Adrenal gland (tissue), 9 donors: ENCODE measurements at regions not wholly inside any gene's neighbourhood (a gene's known extent, or its start where the extent isn't known, plus 50 kb on each side); places are given as distances from the start of the nearest gene placed in this dataset.

Experiments used
- DNase-seq, 7 donors: peaks; one replicate each; pipeline ENCODE4 v3.0.0-alpha.2; 2019 to 2020
- H3K27ac ChIP-seq, 5 donors: fragments of 200-600 bp; sonication (generic) in 4 of 5; 1 replicate in 3 of 5; 2 replicates in 2 of 5; pipeline versions ENCODE4 v1.5.1 to v1.8.0; 2016 to 2020; ENCODE audit warnings: mild to moderate bottlenecking in 1 of 5
- H3K27me3 ChIP-seq: fragments of 200-600 bp; 2 replicates; pipeline ENCODE4 v1.8.0; 2021
- H3K36me3 ChIP-seq, 2 donors: fragments of 200-600 bp; replicated peaks in 1 of 2; 1 replicate in 1 of 2; 2 replicates in 1 of 2; pipeline versions ENCODE4 v1.5.1 to v1.8.0; 2018 to 2022
- H3K4me1 ChIP-seq, 2 donors: fragments of 200-600 bp; replicated peaks in 1 of 2; 1 replicate in 1 of 2; 2 replicates in 1 of 2; pipeline versions ENCODE4 v1.5.1 to v1.8.0; 2018 to 2021
- H3K4me3 ChIP-seq, 4 donors: fragments of 200-600 bp; sonication (generic) in 3 of 4; one replicate each; pipeline ENCODE4 v1.5.1; 2016 to 2018
- H3K9me3 ChIP-seq, 3 donors: fragments of 200-600 bp; sonication (generic) in 1 of 3; replicated peaks in 1 of 3; 1 replicate in 2 of 3; 2 replicates in 1 of 3; pipeline versions ENCODE4 v1.5.1 to v1.8.0; 2016 to 2021
- CTCF ChIP-seq, 6 experiments: fragments of 450-650 bp in 4 of 6; fragments of 200-600 bp in 2 of 6; sonication (generic) in 1 of 6; IDR thresholded peaks; 1 replicate in 5 of 6; 2 replicates in 1 of 6; pipeline versions ENCODE4 v1.5.1 to v1.8.0; 2016 to 2021; ENCODE audit warnings: antibody characterized with exemption in 6 of 6, mild to moderate bottlenecking in 2 of 6, moderate library complexity in 1 of 6
- POLR2A ChIP-seq, 2 donors: fragments of 450-650 bp; IDR thresholded peaks; one replicate each; pipeline ENCODE4 v1.6.1; 2017; ENCODE audit warnings: antibody characterized with exemption in 2 of 2, mild to moderate bottlenecking in 2 of 2, moderate library complexity in 1 of 2
- WGBS, 4 donors: extraction: QIAGEN DNeasy Blood & Tissue Kit in 2 of 4; methylation state at CpG; one replicate each; pipeline versions ENCODE4 v1.1.5 to v1.1.7; 2013 to 2017; 5-methylcytosine and 5-hydroxymethylcytosine counted together
- intact Hi-C, 2 donors: fragments of 100-400 bp; cut with DNase I; formaldehyde crosslinking; loops; one replicate each; pipeline versions ENCODE4 v1.14.1 to v1.15.0; 2022 to 2023
- donor health status: healthy with polysubstance abuse.
- donor health status: Bipolar disorder and iron deficiency.
- donor health status: DM: yes; HTN: yes; CAD: no.
- donor health status: DM: no; HTN: no; CAD: no.
- donor health status: DM: no; HTN: no; CAD: no.

DNA sequence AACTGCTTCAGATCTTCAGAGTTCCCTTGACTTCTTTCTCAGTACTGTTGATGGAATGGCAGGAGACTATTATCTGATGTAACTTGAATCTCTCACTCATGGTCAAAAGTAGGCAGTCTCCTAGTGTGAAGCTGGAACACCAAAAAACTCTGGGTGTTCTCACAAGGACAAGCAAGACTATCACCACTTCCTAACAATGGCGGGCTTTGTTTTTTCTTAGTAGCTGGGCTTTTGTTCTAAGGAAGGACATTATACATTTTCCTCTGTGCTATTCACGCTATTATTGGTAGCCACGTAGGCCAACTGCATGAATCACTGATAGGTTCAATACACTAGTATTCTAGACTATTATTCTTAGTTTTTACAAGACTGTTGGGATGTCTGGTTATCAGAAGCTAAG lies 67.7 kb upstream of the ATG10 start:
- Histone ChIP-seq H3K27me3 (no peaks in the 10 kb centered on the region), H3K36me3 (no peaks in the 10 kb centered on the region), H3K27ac (no peak overlapping the region), H3K4me1 (no peaks in the 10 kb centered on the region), H3K4me3 (no peak overlapping the region), H3K9me3 (no peaks in the 10 kb centered on the region)
- intact Hi-C loops = no loop called here
- no peak for DNase-seq
- TF ChIP-seq CTCF (IDR thresholded peaks at IDR 0.05) (no peak), POLR2A (IDR thresholded peaks at IDR 0.05) (no peak)
- WGBS, 4 donors = 92 to 96% (median 94%) methylated on average over 3 of the region's 3 CpGs

DNA sequence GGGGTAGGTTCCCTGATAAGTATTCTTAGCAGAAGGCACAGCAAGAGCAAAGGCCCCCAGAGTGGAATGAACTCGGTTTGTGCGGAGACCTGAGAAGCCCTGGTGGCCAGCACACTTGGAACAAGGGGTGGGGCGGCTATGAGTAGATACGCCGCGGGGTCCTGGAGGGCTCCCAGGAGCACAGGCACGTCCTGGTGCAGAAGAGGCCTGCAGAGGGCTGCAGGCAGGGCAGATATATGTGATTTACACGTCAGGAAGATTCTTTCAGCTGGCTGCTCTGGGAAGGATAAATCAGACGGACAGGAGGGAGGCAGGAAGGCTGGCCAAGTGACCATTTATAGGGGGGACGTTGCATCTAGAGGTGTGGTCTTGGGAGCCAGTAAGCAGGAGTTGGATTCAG lies 70.2 kb upstream of the ATG10 start:
- TF ChIP-seq POLR2A (IDR thresholded peaks at IDR 0.05) (no peak), CTCF (IDR thresholded peaks at IDR 0.05) (no peak)
- H3K9me3 ChIP-seq = no peaks in the 10 kb centered on the region
- no peaks in the 10 kb centered on the region for H3K36me3 ChIP-seq
- intact Hi-C loops = no loop called here
- H3K27me3 ChIP-seq = no peaks in the 10 kb centered on the region
- no peak overlapping the region for H3K4me3 ChIP-seq
- no peak for DNase-seq
- WGBS, 4 donors = 69 to 76% (median 74%) methylated on average over 7 to 10 of the region's 10 CpGs
- no peaks in the 10 kb centered on the region for H3K4me1 ChIP-seq
- H3K27ac ChIP-seq = no peak overlapping the region

GRCh38 chr5:81899123-81899522 lies 72.7 kb upstream of the ATG10 start:
- intact Hi-C loops = no loop called here
- TF ChIP-seq POLR2A (IDR thresholded peaks at IDR 0.05) (no peak), CTCF (IDR thresholded peaks at IDR 0.05) (no peak)
- H3K9me3 ChIP-seq = no peaks in the 10 kb centered on the region
- DNase-seq = no peak
- no peaks in the 10 kb centered on the region for H3K27me3 ChIP-seq
- WGBS, 4 donors = 80 to 90% (median 85%) methylated on average over 2 of the region's 2 CpGs
- no peaks in the 10 kb centered on the region for H3K4me1 ChIP-seq
- no peaks in the 10 kb centered on the region for H3K36me3 ChIP-seq
- no peak overlapping the region for H3K27ac ChIP-seq
- no peak overlapping the region for H3K4me3 ChIP-seq

GRCh38 chr5:81898403-81898802 lies 73.4 kb upstream of the ATG10 start:
- Histone ChIP-seq H3K36me3 (no peaks in the 10 kb centered on the region), H3K27ac (no peak overlapping the region), H3K4me1 (no peaks in the 10 kb centered on the region), H3K4me3 (no peak overlapping the region), H3K9me3 (no peaks in the 10 kb centered on the region), H3K27me3 (no peaks in the 10 kb centered on the region)
- 57 to 66% (median 58%) methylated on average over 2 of the region's 2 CpGs for WGBS, 4 donors
- TF ChIP-seq POLR2A (IDR thresholded peaks at IDR 0.05) (no peak), CTCF (IDR thresholded peaks at IDR 0.05) (no peak)
- DNase-seq = no peak
- intact Hi-C loops = no loop called here
